Osteoblast (primary cell): ENCODE measurements at regions not wholly inside any gene's neighbourhood (a gene's known extent, or its start where the extent isn't known, plus 50 kb on each side); places are given as distances from the start of the nearest gene placed in this dataset.

Experiments
- DNase-seq: peaks from one replicate; pipeline ENCODE4 v3.0.0; 2011; ENCODE audit warnings: low spot score, mixed read lengths; ENCODE audit not compliant: insufficient read length; ENCODE audit errors: missing footprints
- H2AFZ ChIP-seq: 2 replicates; pipeline ENCODE4 v1.6.0; 2011; ENCODE audit warnings: mild to moderate bottlenecking, low read length
- H3K27ac ChIP-seq: 2 replicates; pipeline ENCODE4 v1.5.1; 2011; ENCODE audit warnings: mild to moderate bottlenecking, low read depth, low read length, moderate library complexity
- H3K27me3 ChIP-seq: 2 replicates; pipeline ENCODE4 v1.6.0; 2012; ENCODE audit warnings: mild to moderate bottlenecking, control low read depth, inconsistent platforms, low read length, moderate library complexity; ENCODE audit not compliant: insufficient read depth
- H3K36me3 ChIP-seq: 2 replicates; pipeline ENCODE4 v1.5.1; 2011; ENCODE audit warnings: mild to moderate bottlenecking, low read length, control low read depth, moderate library complexity; ENCODE audit not compliant: insufficient read depth
- H3K4me1 ChIP-seq: 2 replicates; pipeline ENCODE4 v1.5.1; 2011; ENCODE audit warnings: mild to moderate bottlenecking, low read length, control low read depth, moderate library complexity; ENCODE audit not compliant: insufficient read depth
- H3K4me2 ChIP-seq: 2 replicates; pipeline ENCODE4 v1.6.0; 2011; ENCODE audit warnings: mild to moderate bottlenecking, low read length; ENCODE audit not compliant: insufficient read depth
- H3K4me3 ChIP-seq: fragments of 200-600 bp; sonication (generic); 3 replicates; pipeline ENCODE4 v1.5.1; 2012; ENCODE audit warnings: mild to moderate bottlenecking, low read length, inconsistent platforms; ENCODE audit not compliant: insufficient read depth
- H3K79me2 ChIP-seq: 2 replicates; pipeline ENCODE4 v1.6.0; 2012; ENCODE audit warnings: mild to moderate bottlenecking, low read length, control low read depth, inconsistent platforms; ENCODE audit not compliant: insufficient read depth
- H3K9me3 ChIP-seq: 2 replicates; pipeline ENCODE4 v1.5.1; 2011; ENCODE audit warnings: low read depth, low read length, control low read depth
- H4K20me1 ChIP-seq: 2 replicates; pipeline ENCODE4 v1.6.0; 2012; ENCODE audit warnings: mild to moderate bottlenecking, low read length, control low read depth; ENCODE audit not compliant: insufficient read depth
- CTCF ChIP-seq: IDR thresholded peaks from 2 replicates; pipeline ENCODE4 v1.5.1; 2011; ENCODE audit warnings: mild to moderate bottlenecking, low read depth, low read length, moderate library complexity; ENCODE audit errors: extremely low read depth

- H3K4me1 ChIP-seq: no peaks in the 10 kb centered on the region
- no peaks in the 10 kb centered on the region for H3K79me2 ChIP-seq
- no peak overlapping the region for H2AFZ ChIP-seq
- no peaks in the 10 kb centered on the region for H3K27me3 ChIP-seq
- H3K4me2 ChIP-seq: no peak overlapping the region
- no peak overlapping the region for H3K4me3 ChIP-seq
- no peaks in the 10 kb centered on the region for H4K20me1 ChIP-seq
- no peak for DNase-seq
- H3K27ac ChIP-seq: no peak overlapping the region
- TF ChIP-seq CTCF: no peak
- no peaks in the 10 kb centered on the region for H3K9me3 ChIP-seq
- H3K36me3 ChIP-seq: no peaks in the 10 kb centered on the region
Observed at GRCh38 chr1:90134175-90134955, 139.5 kb downstream of the ZNF326 start.

GRCh38 chr1:90133133-90133532 is 138.2 kb downstream of the ZNF326 start:
- no peak overlapping the region for H3K4me3 ChIP-seq
- no peaks in the 10 kb centered on the region for H3K27me3 ChIP-seq
- no peak overlapping the region for H2AFZ ChIP-seq
- no peaks in the 10 kb centered on the region for H3K79me2 ChIP-seq
- no peaks in the 10 kb centered on the region for H3K36me3 ChIP-seq
- no peaks in the 10 kb centered on the region for H3K4me1 ChIP-seq
- H3K27ac ChIP-seq: no peak overlapping the region
- peak; percentile 44 for TF ChIP-seq CTCF
- H3K9me3 ChIP-seq: no peaks in the 10 kb centered on the region
- H4K20me1 ChIP-seq: no peaks in the 10 kb centered on the region
- no peak overlapping the region for H3K4me2 ChIP-seq
- DNase-seq: peak; percentile 14

DNA sequence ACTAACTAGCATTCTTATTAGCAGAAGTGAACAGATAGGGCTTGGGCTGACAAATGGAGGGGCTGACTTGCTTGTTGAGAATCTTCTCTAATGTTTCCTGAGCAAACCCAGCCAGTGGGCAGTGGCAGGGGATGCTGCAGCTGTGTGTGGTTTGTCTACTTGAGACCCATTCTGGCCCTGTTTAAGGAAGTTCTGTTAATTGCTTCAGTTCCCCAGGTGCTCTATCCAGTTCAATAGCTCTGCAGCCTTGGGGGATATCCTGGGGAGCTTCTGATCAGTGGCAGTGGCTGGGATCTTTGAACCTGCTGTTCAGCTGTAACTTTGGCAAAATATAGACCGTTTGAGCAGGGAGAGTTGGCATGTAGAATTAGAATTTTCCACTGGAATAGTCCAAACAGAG is 137.4 kb downstream of the ZNF326 start:
- Histone ChIP-seq H4K20me1 (no peaks in the 10 kb centered on the region), H3K4me2 (no peak overlapping the region), H3K9me3 (no peaks in the 10 kb centered on the region), H3K27ac (no peak overlapping the region), H3K4me3 (no peak overlapping the region), H2AFZ (no peak overlapping the region), H3K79me2 (no peaks in the 10 kb centered on the region), H3K36me3 (no peaks in the 10 kb centered on the region), H3K27me3 (no peaks in the 10 kb centered on the region), H3K4me1 (no peaks in the 10 kb centered on the region)
- TF ChIP-seq CTCF: no peak
- no peak for DNase-seq

DNA sequence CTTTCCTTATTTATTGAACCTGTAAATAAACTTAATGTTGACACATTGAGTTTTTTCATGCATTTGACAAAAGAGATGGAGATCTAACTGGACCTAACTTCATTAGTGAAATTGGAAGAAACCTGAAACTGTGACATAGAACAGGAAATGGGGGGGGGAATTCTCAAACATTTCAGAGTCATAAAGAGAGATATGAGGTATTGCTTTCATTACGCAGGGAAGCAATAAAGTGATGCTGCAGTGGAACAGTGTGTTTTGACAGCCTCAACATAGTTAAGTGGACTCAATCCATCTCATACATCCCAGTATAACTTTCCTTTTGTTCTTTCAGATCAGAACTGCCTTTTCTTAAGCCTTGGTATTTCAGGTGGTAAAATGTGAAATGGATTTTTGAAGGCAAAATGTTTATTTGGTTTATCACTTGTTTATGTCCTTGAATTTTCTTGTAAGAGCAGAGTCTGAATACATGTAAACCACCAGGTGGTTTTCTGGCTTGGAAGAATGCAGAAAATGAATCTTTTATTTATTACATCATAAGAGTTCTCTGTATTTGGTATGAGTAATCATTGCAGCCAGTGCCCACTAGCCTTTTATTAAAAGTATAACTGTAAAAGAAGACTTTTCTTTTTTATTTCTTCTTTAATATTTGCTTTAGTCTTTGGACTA is 132.5 kb downstream of the ZNF326 start:
- Histone ChIP-seq H3K36me3 (no peaks in the 10 kb centered on the region), H4K20me1 (no peaks in the 10 kb centered on the region), H3K27ac (no peak overlapping the region), H2AFZ (no peak overlapping the region), H3K9me3 (no peaks in the 10 kb centered on the region), H3K4me2 (no peak overlapping the region), H3K4me1 (no peaks in the 10 kb centered on the region), H3K79me2 (no peaks in the 10 kb centered on the region), H3K27me3 (no peaks in the 10 kb centered on the region), H3K4me3 (no peak overlapping the region)
- no peak for DNase-seq
- TF ChIP-seq CTCF: no peak
